IMR-90 (cell line): ENCODE measurements at regions not wholly inside any gene's neighbourhood (a gene's known extent, or its start where the extent isn't known, plus 50 kb on each side); places are given as distances from the start of the nearest gene placed in this dataset.

Source experiments
- ATAC-seq: fragments of 200-7000 bp; cut with Tn5 transposase; 2 replicates; pipeline ENCODE4 v1.9.1; 2020; ENCODE audit warnings: low read depth, mild to moderate bottlenecking, moderate library complexity
- BruUV-seq: library from RNA; stranded (reverse); fragments of 400-500 nt; replicated peaks from 2 replicates; lab custom pipeline; 2021; lab: Mats Ljungman, UMichigan
- CTCF ChIA-PET: fragments of 300-600 bp; formaldehyde crosslinking; extraction: SDS; loops from one replicate; lab custom pipeline; 2021; ENCODE audit warnings: antibody characterized with exemption; lab: Yijun Ruan, JAX
- POLR2A ChIA-PET: fragments of 300-600 bp; sonication (Branson Sonifier 250); formaldehyde crosslinking; loops from one replicate; lab custom pipeline; 2022; ENCODE audit warnings: antibody characterized with exemption; ENCODE audit not compliant: unreplicated experiment; lab: Charles Lee
- DNase-seq: peaks from one replicate; pipeline ENCODE4 v3.0.0; 2013
- H2AFZ ChIP-seq: replicated peaks from 2 replicates; pipeline ENCODE3; 2013; ENCODE audit warnings: low read length, mild to moderate bottlenecking; ENCODE audit not compliant: poor library complexity
- H2AK5ac ChIP-seq: 2 replicates; pipeline ENCODE4 v1.6.1; 2013; ENCODE audit warnings: low read depth, low read length, inconsistent platforms
- H2AK9ac ChIP-seq: replicated peaks from 2 replicates; pipeline ENCODE3; 2013; ENCODE audit warnings: mild to moderate bottlenecking, low read depth, low read length, moderate library complexity; ENCODE audit not compliant: poor library complexity
- H2BK120ac ChIP-seq: 2 replicates; pipeline ENCODE4 v1.6.1; 2013; ENCODE audit warnings: low read depth, low read length, inconsistent platforms
- H2BK15ac ChIP-seq: 3 replicates; pipeline ENCODE4 v1.6.1; 2013; ENCODE audit warnings: low read depth, low read length, inconsistent platforms
- H2BK20ac ChIP-seq: 2 replicates; pipeline ENCODE4 v1.6.1; 2013; ENCODE audit warnings: low read depth, mild to moderate bottlenecking, inconsistent platforms, low read length, moderate library complexity
- H2BK5ac ChIP-seq: 2 replicates; pipeline ENCODE4 v1.6.1; 2013; ENCODE audit warnings: mild to moderate bottlenecking, low read depth, low read length, inconsistent platforms; ENCODE audit not compliant: poor library complexity, severe bottlenecking
- H3K14ac ChIP-seq: replicated peaks from 2 replicates; pipeline ENCODE4 v1.6.1; 2013; ENCODE audit warnings: low read depth, low read length, inconsistent platforms
- H3K18ac ChIP-seq: 2 replicates; pipeline ENCODE4 v1.6.1; 2013; ENCODE audit warnings: low read depth, low read length, control low read depth
- H3K23ac ChIP-seq: 2 replicates; pipeline ENCODE4 v1.6.1; 2013; ENCODE audit warnings: low read depth, low read length, inconsistent platforms
- H3K27ac ChIP-seq: 2 replicates; pipeline ENCODE4 v1.5.1; 2013; ENCODE audit warnings: mild to moderate bottlenecking, control low read depth, low read length; ENCODE audit not compliant: insufficient read depth
- H3K27me3 ChIP-seq: 2 replicates; pipeline ENCODE4 v1.6.1; 2013; ENCODE audit warnings: low read length; ENCODE audit not compliant: control insufficient read depth, insufficient read depth
- H3K36me3 ChIP-seq: 2 replicates; pipeline ENCODE4 v1.6.1; 2013; ENCODE audit warnings: low read length, mixed read lengths; ENCODE audit not compliant: control insufficient read depth, insufficient read depth
- H3K4ac ChIP-seq: 2 replicates; pipeline ENCODE4 v1.6.1; 2013; ENCODE audit warnings: low read depth, low read length, inconsistent platforms
- H3K4me1 ChIP-seq: 2 replicates; pipeline ENCODE4 v1.6.1; 2013; ENCODE audit warnings: low read length, mixed read lengths; ENCODE audit not compliant: control insufficient read depth, insufficient read depth
- H3K4me2 ChIP-seq: 2 replicates; pipeline ENCODE4 v1.6.1; 2013; ENCODE audit warnings: low read depth, mild to moderate bottlenecking, control low read depth, low read length, moderate library complexity
- H3K4me3 ChIP-seq: 2 replicates; pipeline ENCODE4 v1.5.1; 2013; ENCODE audit warnings: low read depth, mild to moderate bottlenecking, control low read depth, low read length, moderate library complexity; ENCODE audit not compliant: insufficient read depth
- H3K56ac ChIP-seq: 2 replicates; pipeline ENCODE4 v1.6.1; 2013; ENCODE audit warnings: low read length, inconsistent platforms; ENCODE audit not compliant: insufficient read depth; ENCODE audit errors: extremely low read depth
- H3K79me1 ChIP-seq, 2 experiments: 2 replicates each; pipeline ENCODE4 v1.6.1; 2013; ENCODE audit warnings: low read length in 2 of 2, inconsistent platforms in 1 of 2, low read depth in 1 of 2
- H3K9ac ChIP-seq: 2 replicates; pipeline ENCODE4 v1.6.1; 2013; ENCODE audit warnings: low read depth, low read length, control low read depth
- H3K9me1 ChIP-seq: 2 replicates; pipeline ENCODE4 v1.6.1; 2013; ENCODE audit warnings: low read length, inconsistent platforms; ENCODE audit not compliant: insufficient read depth
- H3K9me3 ChIP-seq: 2 replicates; pipeline ENCODE4 v1.6.1; 2013; ENCODE audit warnings: low read length; ENCODE audit not compliant: control insufficient read depth, insufficient read depth
- H4K20me1 ChIP-seq: 2 replicates; pipeline ENCODE4 v1.6.1; 2013; ENCODE audit warnings: low read length, inconsistent platforms; ENCODE audit not compliant: insufficient read depth
- H4K5ac ChIP-seq: 2 replicates; pipeline ENCODE4 v1.6.1; 2013; ENCODE audit warnings: mild to moderate bottlenecking, low read depth, low read length, control low read depth
- H4K8ac ChIP-seq, 2 experiments: 2 replicates each; pipeline ENCODE4 v1.6.1; 2013; ENCODE audit warnings: low read depth in 2 of 2, low read length in 2 of 2, control low read depth in 1 of 2, inconsistent platforms in 1 of 2
- H4K91ac ChIP-seq: 2 replicates; pipeline ENCODE4 v1.6.1; 2013; ENCODE audit warnings: low read depth, low read length, inconsistent platforms; ENCODE audit not compliant: insufficient read depth
- BHLHE40 ChIP-seq: fragments of 150-350 bp; IDR thresholded peaks from 2 replicates; pipeline ENCODE4 v1.6.1; 2016; ENCODE audit warnings: mild to moderate bottlenecking, low read depth, low read length
- CEBPB ChIP-seq: IDR thresholded peaks from 2 replicates; pipeline ENCODE4 v1.6.1; 2012; ENCODE audit warnings: low read depth, low read length, improper control_type of control experiment
- CHD1 ChIP-seq: IDR thresholded peaks from 2 replicates; pipeline ENCODE4 v1.6.1; 2012; ENCODE audit warnings: low read depth, low read length, improper control_type of control experiment
- POLR2A ChIP-seq: IDR thresholded peaks from 2 replicates; pipeline ENCODE4 v1.6.1; 2012; ENCODE audit warnings: mild to moderate bottlenecking, low read depth, low read length
- RCOR1 ChIP-seq: IDR thresholded peaks from 2 replicates; pipeline ENCODE4 v1.6.1; 2012; ENCODE audit warnings: mild to moderate bottlenecking, low read length, improper control_type of control experiment; ENCODE audit not compliant: insufficient replicate concordance
- WGBS, 2 experiments: methylation state at CpG; one replicate each; pipeline versions ENCODE4 v1.1.5 to v1.1.7; 2013; ENCODE audit warnings: missing lambda C conversion rate in 2 of 2; ENCODE audit not compliant: insufficient read length in 1 of 2; ENCODE audit errors: extremely low coverage in 2 of 2; 5-methylcytosine and 5-hydroxymethylcytosine counted together
- dilution Hi-C: fragments of 300-500 bp; cut with HindIII; formaldehyde crosslinking; loops from one replicate; pipeline ENCODE4 v1.14.3; 2018; ENCODE audit warnings: low sequenced_read_pairs; ENCODE audit not compliant: unreplicated experiment
- in situ Hi-C: fragments of 300-500 bp; cut with MboI; formaldehyde crosslinking; loops from 3 replicates; pipeline ENCODE4 v1.14.3; 2019; ENCODE audit warnings: low sequenced_read_pairs, inconsistent platforms, mixed read lengths
- intact Hi-C: fragments of 100-400 bp; cut with micrococcal nuclease; formaldehyde crosslinking; loops from 2 replicates; pipeline ENCODE4 v1.10.0; 2022

DNA sequence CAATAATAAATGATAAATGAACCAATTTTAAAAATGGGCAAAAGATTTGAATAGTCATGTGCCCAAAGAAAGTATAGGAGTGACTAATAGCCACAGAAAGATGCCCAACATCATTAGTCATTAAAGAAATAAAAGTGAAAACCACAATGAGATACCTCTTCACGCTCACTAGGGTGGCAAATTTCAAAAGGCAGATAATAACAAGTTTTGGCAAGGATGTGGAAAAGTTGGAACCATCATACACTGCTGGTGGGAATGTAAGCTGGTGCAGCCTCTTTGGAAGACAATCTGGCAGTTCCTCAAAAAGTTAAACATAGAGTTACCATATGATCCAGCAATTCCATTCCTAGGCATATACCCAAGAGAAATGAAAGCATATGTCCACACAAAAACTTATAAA, 1819.8 kb downstream of the MAT2B start:
- Histone ChIP-seq H2BK15ac (no peak overlapping the region), H4K20me1 (no peaks in the 10 kb centered on the region), H2BK20ac (no peak overlapping the region), H2AFZ (no peak overlapping the region), H2AK9ac (no peak overlapping the region), H3K56ac (no peak overlapping the region), H4K8ac (no peak overlapping the region), H3K36me3 (no peaks in the 10 kb centered on the region), H3K9me3 (no peaks in the 10 kb centered on the region), H3K4me1 (no peaks in the 10 kb centered on the region), H3K9ac (no peak overlapping the region), H3K4me3 (no peak overlapping the region), H3K9me1 (no peaks in the 10 kb centered on the region), H4K91ac (no peak overlapping the region), H3K27me3 (no peaks in the 10 kb centered on the region), H2BK120ac (no peak overlapping the region), H3K4me2 (no peak overlapping the region), H3K4ac (no peak overlapping the region), H3K23ac (no peak overlapping the region), H3K18ac (no peak overlapping the region), H2BK5ac (no peak overlapping the region), H3K14ac (no peak overlapping the region), H3K79me1 (no peaks in the 10 kb centered on the region), H3K27ac (no peak overlapping the region), H4K5ac (no peak overlapping the region), H2AK5ac (no peak overlapping the region)
- dilution Hi-C loops, result no loop called here
- ChIA-PET POLR2A (no interaction called here), CTCF (no interaction called here)
- no CpG with 5 or more reads among the region's 1 CpG for WGBS, 2 experiments
- in situ Hi-C loops, result no loop called here
- peak; percentile 12 for DNase-seq
- no TSS peak for BruUV-seq
- intact Hi-C loops, result no loop called here
- ATAC-seq, result no peak
- TF ChIP-seq CEBPB (no peak), POLR2A (no peak), BHLHE40 (0 out of 2 replicates have a peak, but pooled peaks have one; percentile 16), CHD1 (no peak), RCOR1 (no peak)
